HG02588 (cell line): ENCODE measurements at regions not wholly inside any gene's neighbourhood (a gene's known extent, or its start where the extent isn't known, plus 50 kb on each side); places are given as distances from the start of the nearest gene placed in this dataset.

Source experiments
- ATAC-seq: cut with Tn5 transposase; IDR thresholded peaks from one replicate; pipeline ENCODE4 v1.9.1; 2021; ENCODE audit warnings: mild to moderate bottlenecking, moderate library complexity; ENCODE audit not compliant: unreplicated experiment

GRCh38 chr20:39812116-39812515 lies 850.0 kb downstream of the DHX35 start:
- no peak for ATAC-seq

GRCh38 chr20:39810309-39810708 lies 848.2 kb downstream of the DHX35 start:
- no peak for ATAC-seq

GRCh38 chr20:39808613-39809012 lies 846.5 kb downstream of the DHX35 start:
- no peak for ATAC-seq

GRCh38 chr20:39800548-39800947 lies 838.4 kb downstream of the DHX35 start:
- ATAC-seq: no peak

GRCh38 chr20:39800111-39800510 lies 838.0 kb downstream of the DHX35 start:
- ATAC-seq: no peak

- ATAC-seq: no peak
Measured at GRCh38 chr20:39799366-39799965, 837.3 kb downstream of the DHX35 start.

- no peak for ATAC-seq
Measured at GRCh38 chr20:39795401-39796272, 833.5 kb downstream of the DHX35 start.

- no peak for ATAC-seq
Measured at GRCh38 chr20:39792334-39792733, 830.2 kb downstream of the DHX35 start.

- ATAC-seq: no peak
Measured at GRCh38 chr20:39789411-39789810, 827.3 kb downstream of the DHX35 start.

- ATAC-seq: no peak
Measured at GRCh38 chr20:39785252-39785917, 823.2 kb downstream of the DHX35 start.

GRCh38 chr20:39784693-39785092 lies 822.5 kb downstream of the DHX35 start:
- no peak for ATAC-seq

GRCh38 chr20:39778847-39779604 lies 816.9 kb downstream of the DHX35 start:
- ATAC-seq: no peak

- ATAC-seq: no peak
Measured at GRCh38 chr20:39778431-39778830, 816.3 kb downstream of the DHX35 start.

GRCh38 chr20:39777610-39778009 lies 815.5 kb downstream of the DHX35 start:
- ATAC-seq: no peak

GRCh38 chr20:39775110-39775509 lies 813.0 kb downstream of the DHX35 start:
- ATAC-seq: no peak

- ATAC-seq: no peak
Measured at GRCh38 chr20:39773380-39774000, 811.3 kb downstream of the DHX35 start.

GRCh38 chr20:39767352-39767751 lies 805.2 kb downstream of the DHX35 start:
- no peak for ATAC-seq

- ATAC-seq: no peak
Measured at GRCh38 chr20:39766333-39766732, 804.2 kb downstream of the DHX35 start.

GRCh38 chr20:39762716-39763115 lies 800.6 kb downstream of the DHX35 start:
- ATAC-seq: no peak

GRCh38 chr20:39758876-39759275 lies 796.7 kb downstream of the DHX35 start:
- no peak for ATAC-seq

- ATAC-seq: no peak
Measured at GRCh38 chr20:39756828-39757227, 794.7 kb downstream of the DHX35 start.
